SIG-M5 treated with dmso at 0.1 percent for 504 hours (cell line): ENCODE measurements at regions not wholly inside any gene's neighbourhood (a gene's known extent, or its start where the extent isn't known, plus 50 kb on each side); places are given as distances from the start of the nearest gene placed in this dataset.
A peak's percentile ranks its signal among the peaks of the same experiment; 100 is the strongest.
"Not testable (repeated sequence)": the region's sequence is repeated elsewhere in the genome, so short reads cannot be mapped to it uniquely, and the experiment has no call there.

Experiments
- DNase-seq: peaks from one replicate; lab custom pipeline; 2025; ENCODE audit not compliant: unreplicated experiment; lab: John Stamatoyannopoulos, UW

GRCh38 chr13:48843630-48844380 is 131.9 kb upstream of the FNDC3A start:
- DNase-seq, result no peak

GRCh38 chr13:48844676-48845075 is 131.0 kb upstream of the FNDC3A start:
- no peak for DNase-seq

DNA sequence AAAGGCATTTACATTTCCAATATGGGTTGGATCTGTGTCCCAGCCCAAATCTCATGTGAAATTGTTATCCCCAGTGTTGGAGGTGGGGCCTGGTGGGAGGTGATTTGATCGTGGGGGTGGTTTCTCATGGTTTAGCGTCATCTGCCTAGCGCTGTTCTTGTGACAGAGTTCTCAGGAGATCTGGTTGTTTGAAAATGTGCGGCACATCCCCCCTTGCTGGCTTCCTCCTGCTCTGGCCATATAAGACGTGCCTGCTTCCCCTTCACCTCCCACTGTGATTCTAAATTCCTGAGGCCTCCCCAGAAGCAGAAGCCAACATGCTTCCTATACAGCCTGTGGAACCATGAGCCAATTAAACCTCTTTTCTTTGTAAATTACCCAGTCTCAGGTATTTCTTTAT is 126.2 kb upstream of the FNDC3A start:
- DNase-seq, result no peak

- no peak for DNase-seq
Measured at GRCh38 chr13:48851707-48852106, 124.0 kb upstream of the FNDC3A start.

DNA sequence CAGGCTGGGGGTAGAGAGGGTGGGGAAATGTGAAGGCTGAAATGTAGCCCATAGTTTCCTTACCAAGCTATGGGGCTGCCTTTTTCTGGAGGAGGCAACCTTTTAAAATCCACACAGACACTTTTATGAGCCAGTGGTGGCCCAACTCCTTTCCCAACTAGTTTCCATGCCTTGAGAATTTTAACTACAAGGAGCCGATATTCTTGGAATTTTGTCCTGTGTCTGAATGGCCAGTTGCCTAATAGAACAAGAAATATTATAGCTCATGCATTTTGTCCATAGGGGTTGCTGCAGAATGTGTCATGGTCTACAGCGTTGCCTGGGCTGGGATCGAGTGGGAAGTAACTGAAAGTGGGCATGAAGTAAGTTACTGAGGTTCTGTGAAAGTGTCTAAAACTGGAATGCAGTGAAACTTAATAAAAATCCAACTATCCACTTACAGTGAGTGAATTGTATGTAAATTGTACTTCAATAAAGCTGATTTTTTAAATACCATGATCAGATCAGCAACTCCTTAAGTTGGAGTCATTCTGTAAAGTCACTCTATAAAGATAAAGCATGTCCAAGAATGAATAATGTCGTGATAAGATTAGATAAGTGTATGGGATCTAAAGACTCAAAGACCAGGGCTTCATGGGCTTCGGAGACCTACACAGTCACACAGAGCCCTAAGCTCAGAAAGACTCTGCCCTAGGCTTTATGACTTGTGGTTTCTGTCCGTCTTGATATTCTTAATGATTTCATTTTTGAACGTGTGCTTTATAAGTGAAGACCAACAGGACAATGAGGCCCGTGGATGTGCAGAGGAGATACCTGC is 122.6 kb upstream of the FNDC3A start:
- DNase-seq, result no peak

DNA sequence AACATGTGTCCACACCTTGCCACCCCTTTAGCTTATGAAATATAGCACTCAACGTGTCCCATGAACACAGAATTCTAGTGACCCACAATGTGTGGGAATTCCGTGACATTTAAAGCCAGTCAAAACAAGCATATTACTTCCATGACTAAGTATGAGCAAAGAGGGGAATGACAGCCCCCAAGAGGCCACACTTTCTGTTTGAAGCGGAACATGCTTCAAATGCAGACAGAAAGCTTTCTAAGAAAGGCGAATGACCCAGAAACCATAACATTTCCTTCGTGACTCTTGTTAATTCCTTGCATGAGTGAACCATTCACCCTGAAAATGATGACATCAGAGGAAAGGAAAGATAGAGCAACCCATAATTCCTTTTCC is 122.0 kb upstream of the FNDC3A start:
- DNase-seq, result no peak

- DNase-seq, result no peak
Measured at GRCh38 chr13:48857576-48857975, 118.1 kb upstream of the FNDC3A start.

- DNase-seq, result no peak
Measured at GRCh38 chr13:48858122-48858902, 117.4 kb upstream of the FNDC3A start.

DNA sequence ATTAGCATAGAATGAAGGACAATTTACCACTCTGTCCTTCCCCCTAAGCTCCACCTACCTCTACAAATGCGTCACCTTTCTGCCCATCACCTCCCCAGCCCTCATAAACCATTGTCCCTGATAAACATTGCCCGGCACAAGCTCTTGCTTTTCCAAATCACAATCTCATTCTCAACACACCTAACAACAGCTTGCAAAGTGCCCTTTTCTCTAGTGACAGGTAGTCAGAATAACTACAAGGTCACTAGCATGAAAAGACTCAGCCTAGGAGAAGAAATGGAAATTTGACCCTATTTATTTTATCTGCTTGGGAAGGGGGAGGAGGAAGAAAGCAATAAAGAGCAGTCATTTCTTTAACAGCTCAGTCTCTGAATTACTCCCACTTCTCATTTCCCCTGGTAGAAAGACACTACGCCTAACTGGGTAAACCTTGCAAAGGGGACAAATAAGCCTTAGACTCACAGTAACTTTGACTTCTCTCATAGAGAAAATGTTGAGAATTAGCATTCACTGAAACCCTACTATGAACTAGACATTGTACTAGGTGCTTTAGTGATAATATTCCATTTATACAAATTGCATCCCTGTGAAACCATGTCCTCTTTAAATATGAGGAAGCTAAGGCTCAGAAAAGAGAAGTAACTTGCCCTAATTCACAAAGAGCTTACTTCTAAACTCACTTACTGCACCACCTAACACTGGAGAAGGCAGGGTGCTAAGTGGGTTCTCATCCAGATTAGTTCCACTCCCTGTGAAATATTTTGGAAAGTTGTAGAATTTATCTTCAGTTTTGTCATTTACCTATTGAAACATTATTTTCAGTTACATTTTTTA is 116.2 kb upstream of the FNDC3A start:
- DNase-seq, result peak; percentile 79

DNA sequence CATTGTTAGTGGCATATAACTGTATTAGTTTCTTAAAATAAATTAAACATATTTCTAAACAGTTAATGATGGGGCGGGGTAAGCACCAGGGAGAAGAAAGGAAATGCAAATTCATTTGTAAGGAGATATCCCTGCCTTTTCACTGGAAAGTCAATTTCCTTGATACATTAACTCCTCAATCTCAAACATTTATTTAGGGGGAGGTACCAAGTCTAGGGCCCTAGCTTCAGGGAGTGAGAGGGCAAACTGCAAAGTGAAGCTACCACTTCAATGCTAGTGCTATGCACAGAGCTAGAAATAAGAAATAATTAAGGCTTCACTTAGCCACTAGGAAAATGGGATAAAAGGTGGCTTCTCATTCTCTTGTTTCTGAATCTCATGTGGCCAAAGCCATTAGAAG is 115.3 kb upstream of the FNDC3A start:
- DNase-seq, result no peak

DNA sequence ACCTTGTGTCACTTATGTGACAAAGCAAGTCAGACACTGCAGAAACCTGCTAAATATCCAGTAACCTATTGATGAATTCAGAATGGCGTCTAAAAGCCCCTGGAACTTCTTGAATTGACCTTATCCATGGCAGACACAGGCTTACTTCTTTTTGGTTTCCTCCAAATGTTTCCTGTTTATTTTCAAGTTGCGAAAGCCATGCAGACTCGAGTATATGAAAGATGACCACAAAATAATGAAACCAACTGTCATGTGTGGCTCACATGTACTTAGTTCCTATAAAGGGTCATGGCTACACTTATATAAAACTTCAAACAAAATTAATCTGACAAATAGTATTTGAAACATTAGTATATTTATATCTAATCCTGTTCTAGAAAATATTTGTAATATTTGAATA is 113.1 kb upstream of the FNDC3A start:
- DNase-seq, result peak; percentile 81

GRCh38 chr13:48864100-48864499 is 111.6 kb upstream of the FNDC3A start:
- no peak for DNase-seq

GRCh38 chr13:48866249-48866648 is 109.5 kb upstream of the FNDC3A start:
- DNase-seq, result no peak

DNA sequence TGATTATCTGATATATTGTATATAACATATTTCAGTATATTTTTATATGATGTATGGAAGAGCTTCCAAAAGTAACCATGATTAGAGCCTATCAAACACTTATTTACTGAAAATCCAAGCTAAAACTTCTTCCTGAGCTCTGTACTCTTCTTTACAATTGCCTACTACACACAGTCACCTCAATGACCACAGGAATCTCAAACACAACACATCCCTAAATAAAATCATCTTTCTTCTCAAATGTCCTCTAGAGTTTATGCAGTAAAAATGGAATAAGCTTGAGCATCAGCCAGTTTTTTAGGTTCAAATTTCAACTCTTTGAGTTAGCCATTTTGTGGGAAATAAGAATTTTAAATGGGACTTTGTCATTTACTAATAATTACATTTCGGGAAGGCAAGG is 102.6 kb upstream of the FNDC3A start:
- DNase-seq, result no peak

GRCh38 chr13:48873587-48873986 is 102.1 kb upstream of the FNDC3A start:
- peak; percentile 8 for DNase-seq

- no peak for DNase-seq
Measured at GRCh38 chr13:48874165-48874564, 101.5 kb upstream of the FNDC3A start.

DNA sequence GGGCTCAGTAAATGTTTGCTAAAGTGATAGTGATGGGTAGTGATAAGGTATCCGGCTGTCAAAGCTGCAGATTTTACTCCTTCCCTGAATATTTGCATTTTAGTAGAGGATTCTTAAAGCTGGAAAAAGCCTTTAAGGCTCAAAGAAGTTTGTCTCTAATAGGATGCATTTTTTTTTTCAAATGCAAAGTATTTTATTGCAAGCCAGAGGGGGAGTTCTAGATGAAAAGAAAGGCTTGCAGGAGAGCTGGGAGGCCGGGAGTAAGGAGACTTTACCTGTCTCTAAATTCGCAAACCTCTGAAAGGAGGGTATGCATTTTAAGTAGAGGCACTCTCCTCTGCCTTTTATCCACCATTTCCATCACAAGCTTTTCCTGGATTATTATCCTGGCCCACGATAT is 100.7 kb upstream of the FNDC3A start:
- no peak for DNase-seq

DNA sequence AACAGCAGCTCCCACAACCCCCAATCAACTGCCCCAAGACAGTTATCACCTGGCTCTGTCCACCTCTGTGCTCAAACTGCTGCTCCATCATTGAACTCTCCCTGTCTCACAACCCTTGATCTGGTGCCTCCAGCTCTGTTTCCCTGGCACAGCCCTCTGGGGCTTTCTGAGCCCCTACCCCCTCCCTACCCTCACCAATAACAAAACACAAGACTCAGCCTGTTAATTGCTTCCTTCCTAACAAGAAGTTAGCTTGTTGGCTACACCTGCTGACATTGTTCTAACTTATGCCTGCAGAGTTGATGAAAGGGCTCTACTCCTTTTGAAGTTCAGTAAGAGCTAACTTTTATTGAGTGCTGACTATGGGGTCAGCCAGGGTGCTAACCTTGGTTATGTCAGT is 99.4 kb upstream of the FNDC3A start:
- DNase-seq, result no peak

DNA sequence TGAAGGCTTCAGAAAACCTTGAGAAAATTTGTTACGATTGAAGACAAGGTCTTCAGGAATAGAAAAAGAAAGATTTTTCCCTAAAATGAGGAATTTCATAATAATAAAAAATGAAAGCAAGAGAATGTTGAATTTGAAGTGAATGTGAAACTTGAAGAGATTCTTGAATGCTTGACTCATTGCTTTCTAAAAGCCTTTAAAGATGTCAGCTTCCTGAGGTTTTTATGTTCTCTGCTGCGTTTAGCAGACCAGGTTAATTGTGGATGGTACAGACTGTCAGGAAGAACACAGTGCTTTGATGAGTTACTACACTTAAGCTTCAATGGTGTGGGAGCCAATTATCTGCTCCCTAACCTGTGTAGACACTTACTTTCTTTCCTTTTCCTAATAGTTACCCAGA is 96.3 kb upstream of the FNDC3A start:
- DNase-seq, result no peak

- no peak for DNase-seq
Measured at GRCh38 chr13:48879854-48880253, 95.9 kb upstream of the FNDC3A start.

GRCh38 chr13:48883786-48884185 is 91.9 kb upstream of the FNDC3A start:
- not testable (repeated sequence) for DNase-seq
